ENCODE measurements at regions not wholly inside any gene's neighbourhood (a gene's known extent, or its start where the extent isn't known, plus 50 kb on each side); places are given as distances from the start of the nearest gene placed in this dataset.

DNA sequence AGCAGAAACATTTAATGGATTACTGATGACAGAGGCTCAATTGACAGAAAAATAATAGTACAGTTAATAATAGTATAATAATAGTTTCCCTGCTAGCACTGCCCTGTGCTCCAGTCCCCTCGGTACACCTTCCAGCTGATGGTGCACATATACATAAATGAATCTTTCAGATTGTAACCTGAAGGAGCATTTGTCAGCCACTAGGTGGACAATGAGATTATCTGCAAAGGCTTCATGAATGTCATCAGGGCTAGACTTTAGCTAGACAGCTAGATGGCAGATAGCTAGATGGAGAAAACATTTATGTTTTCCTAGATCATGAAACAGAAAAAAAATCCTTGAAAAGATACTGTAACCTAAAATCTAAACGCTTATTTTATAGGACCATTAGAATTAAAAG lies 304.4 kb upstream of the SMC2 start:
- no peaks in the 10 kb centered on the region for H3K27me3 ChIP-seq
- DNase-seq = no peak
- no peaks in the 10 kb centered on the region for H3K4me1 ChIP-seq (ENCODE audit: insufficient read depth)
- no peaks in the 10 kb centered on the region for H3K36me3 ChIP-seq
- no peak overlapping the region for H3K4me3 ChIP-seq
- 81 to 85% (median 84%) methylated on average over 2 of the region's 2 CpGs for WGBS, 3 donors
- no peaks in the 10 kb centered on the region for H3K9me3 ChIP-seq
- intact Hi-C loops (cut with DNase I) = no loop called here
- H3K27ac ChIP-seq = no peak overlapping the region
- TF ChIP-seq CTCF (IDR thresholded peaks at IDR 0.05) (no peak), POLR2A (IDR thresholded peaks at IDR 0.05) (no peak), EP300 (IDR thresholded peaks at IDR 0.05) (no peak)

GRCh38 chr9:103798620-103799019 lies 295.5 kb upstream of the SMC2 start:
- H3K27me3 ChIP-seq = no peaks in the 10 kb centered on the region
- no peaks in the 10 kb centered on the region for H3K4me1 ChIP-seq (ENCODE audit: insufficient read depth)
- intact Hi-C loops (cut with DNase I) = no loop called here
- DNase-seq = no peak
- no peak overlapping the region for H3K27ac ChIP-seq
- no peak for TF ChIP-seq EP300 (IDR thresholded peaks at IDR 0.05)
- TF ChIP-seq POLR2A (IDR thresholded peaks at IDR 0.05) = no peak
- TF ChIP-seq CTCF (IDR thresholded peaks at IDR 0.05) = no peak
- 35 to 47% (median 42%) methylated on average over 1 of the region's 1 CpG for WGBS, 3 donors
- H3K36me3 ChIP-seq = no peaks in the 10 kb centered on the region
- H3K9me3 ChIP-seq = no peaks in the 10 kb centered on the region
- no peak overlapping the region for H3K4me3 ChIP-seq

- Histone ChIP-seq H3K27me3 (no peaks in the 10 kb centered on the region), H3K27ac (no peak overlapping the region), H3K4me3 (no peak overlapping the region), H3K4me1 (ENCODE audit: insufficient read depth) (no peaks in the 10 kb centered on the region), H3K9me3 (no peaks in the 10 kb centered on the region), H3K36me3 (no peaks in the 10 kb centered on the region)
- 81 to 83% (median 82%) methylated on average over 1 of the region's 1 CpG for WGBS, 3 donors
- intact Hi-C loops (cut with DNase I) = no loop called here
- no peak for DNase-seq
- TF ChIP-seq EP300 (IDR thresholded peaks at IDR 0.05) (no peak), CTCF (IDR thresholded peaks at IDR 0.05) (no peak), POLR2A (IDR thresholded peaks at IDR 0.05) (no peak)
Observed at GRCh38 chr9:103799959-103800358, 294.1 kb upstream of the SMC2 start.

DNA sequence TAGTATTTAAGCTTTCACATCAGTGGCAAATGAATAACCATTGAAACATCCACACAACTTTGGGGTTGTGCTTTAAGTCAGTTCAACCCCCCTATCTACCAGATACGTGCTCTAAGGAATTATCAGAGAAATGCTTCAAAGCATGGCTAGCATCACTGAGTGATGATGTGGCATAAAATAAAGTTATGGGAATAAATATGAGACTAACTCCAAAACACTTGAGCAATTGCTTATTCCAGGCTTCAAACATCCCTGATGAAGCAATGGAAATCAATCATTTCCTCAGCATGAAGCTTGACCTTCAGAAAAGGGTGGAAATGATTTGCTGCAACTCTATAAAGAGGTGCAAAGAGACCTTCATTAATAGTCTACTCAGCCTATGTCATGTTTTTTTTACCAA lies 292.0 kb upstream of the SMC2 start:
- no peaks in the 10 kb centered on the region for H3K4me1 ChIP-seq (ENCODE audit: insufficient read depth)
- intact Hi-C loops (cut with DNase I) = no loop called here
- no peak overlapping the region for H3K4me3 ChIP-seq
- TF ChIP-seq EP300 (IDR thresholded peaks at IDR 0.05) (no peak), CTCF (IDR thresholded peaks at IDR 0.05) (no peak), POLR2A (IDR thresholded peaks at IDR 0.05) (no peak)
- no peak for DNase-seq
- no peak overlapping the region for H3K27ac ChIP-seq
- no peaks in the 10 kb centered on the region for H3K36me3 ChIP-seq
- WGBS, 3 donors = 62 to 77% (median 68%) methylated on average over 1 of the region's 1 CpG
- no peaks in the 10 kb centered on the region for H3K9me3 ChIP-seq
- H3K27me3 ChIP-seq = no peaks in the 10 kb centered on the region

- H3K9me3 ChIP-seq = no peaks in the 10 kb centered on the region
- intact Hi-C loops (cut with DNase I) = no loop called here
- H3K27ac ChIP-seq = no peak overlapping the region
- H3K27me3 ChIP-seq = no peaks in the 10 kb centered on the region
- H3K4me1 ChIP-seq (ENCODE audit: insufficient read depth) = no peaks in the 10 kb centered on the region
- no peak overlapping the region for H3K4me3 ChIP-seq
- H3K36me3 ChIP-seq = no peaks in the 10 kb centered on the region
- WGBS, 3 donors = 80 to 92% (median 87%) methylated on average over 2 of the region's 2 CpGs
- DNase-seq = no peak
- TF ChIP-seq CTCF (IDR thresholded peaks at IDR 0.05) (no peak), POLR2A (IDR thresholded peaks at IDR 0.05) (no peak), EP300 (IDR thresholded peaks at IDR 0.05) (no peak)
Observed at GRCh38 chr9:103803245-103803644, 290.9 kb upstream of the SMC2 start.
